CD4-positive, alpha-beta T cell (primary cell): ENCODE measurements at regions not wholly inside any gene's neighbourhood (a gene's known extent, or its start where the extent isn't known, plus 50 kb on each side); places are given as distances from the start of the nearest gene placed in this dataset.

Experiments used
- ATAC-seq: fragments of 200-7000 bp; cut with Tn5 transposase; one replicate; pipeline ENCODE4 v1.10.0; 2022; ENCODE audit warnings: mild to moderate bottlenecking; ENCODE audit not compliant: poor library complexity
- CTCF ChIA-PET: fragments of 350-600 bp; sonication (Branson Sonifier 250); formaldehyde crosslinking; loops from one replicate; lab custom pipeline; 2021; ENCODE audit warnings: antibody characterized with exemption, inconsistent platforms; lab: Charles Lee
- POLR2A ChIA-PET: fragments of 350-600 bp; sonication (Branson Sonifier 250); formaldehyde crosslinking; loops from one replicate; lab custom pipeline; 2021; ENCODE audit warnings: antibody characterized with exemption, inconsistent platforms; lab: Charles Lee
- DNase-seq, 14 experiments: peaks; one replicate each; pipeline ENCODE4 v3.0.0-alpha.2; 2013 to 2020; ENCODE audit warnings: mixed read lengths in 2 of 14
- H3K27ac ChIP-seq, 2 donors: one replicate each; pipeline versions ENCODE4 v1.5.1 to v1.7.0; 2013; ENCODE audit warnings: low read length in 2 of 2, low read depth in 1 of 2, mild to moderate bottlenecking in 1 of 2
- H3K27me3 ChIP-seq, 2 experiments: 1 replicate in 1 of 2; 2 replicates in 1 of 2; pipeline versions ENCODE4 v1.6.1 to v1.7.0; 2013; ENCODE audit warnings: low read length in 2 of 2, control low read depth in 1 of 2, mild to moderate bottlenecking in 1 of 2, moderate library complexity in 1 of 2; ENCODE audit not compliant: insufficient read depth in 2 of 2, control insufficient read depth in 1 of 2
- H3K36me3 ChIP-seq: one replicate; pipeline ENCODE4 v1.6.1; 2013; ENCODE audit warnings: low read length, control low read depth; ENCODE audit not compliant: insufficient read depth
- H3K4me1 ChIP-seq: one replicate; pipeline ENCODE4 v1.6.1; 2013; ENCODE audit warnings: low read length, control low read depth; ENCODE audit not compliant: insufficient read depth
- H3K4me3 ChIP-seq: one replicate; pipeline ENCODE4 v1.5.1; 2013; ENCODE audit warnings: mild to moderate bottlenecking, low read length, moderate library complexity
- H3K9me3 ChIP-seq, 2 experiments: 1 replicate in 1 of 2; 2 replicates in 1 of 2; pipeline versions ENCODE4 v1.6.1 to v1.7.0; 2013; ENCODE audit warnings: low read length in 2 of 2, mild to moderate bottlenecking in 2 of 2, control low read depth in 1 of 2, moderate library complexity in 1 of 2; ENCODE audit not compliant: control insufficient read depth in 1 of 2, insufficient read depth in 1 of 2
- H3K27ac Mint-ChIP-seq: one replicate; pipeline ENCODE4 v1.8.0; 2020; ENCODE audit warnings: mixed read lengths
- H3K27me3 Mint-ChIP-seq: one replicate; pipeline ENCODE4 v1.8.0; 2021; ENCODE audit warnings: mixed read lengths
- H3K36me3 Mint-ChIP-seq: one replicate; pipeline ENCODE4 v1.8.0; 2021; ENCODE audit warnings: low read depth, mixed read lengths
- H3K4me1 Mint-ChIP-seq: one replicate; pipeline ENCODE4 v1.8.0; 2021; ENCODE audit warnings: low read depth, mixed read lengths
- H3K4me3 Mint-ChIP-seq: one replicate; pipeline ENCODE4 v1.8.0; 2020; ENCODE audit warnings: mild to moderate bottlenecking, mixed read lengths
- H3K9me3 Mint-ChIP-seq: one replicate; pipeline ENCODE4 v1.8.0; 2020; ENCODE audit warnings: mixed read lengths
- intact Hi-C, 2 experiments: fragments of 100-400 bp; cut with DNase I in 1 of 2; cut with micrococcal nuclease in 1 of 2; formaldehyde crosslinking; loops; one replicate each; pipeline versions ENCODE4 v1.15.1 to v1.9.0; 2023 to 2025; cut with DNase I, micrococcal nuclease
- TF ChIP-seq, protein P1 (sequence below): fragments of 200-600 bp; IDR thresholded peaks from one replicate; pipeline ENCODE4 v1.8.0; 2022; ENCODE audit warnings: antibody characterized with exemption, mild to moderate bottlenecking

DNA sequence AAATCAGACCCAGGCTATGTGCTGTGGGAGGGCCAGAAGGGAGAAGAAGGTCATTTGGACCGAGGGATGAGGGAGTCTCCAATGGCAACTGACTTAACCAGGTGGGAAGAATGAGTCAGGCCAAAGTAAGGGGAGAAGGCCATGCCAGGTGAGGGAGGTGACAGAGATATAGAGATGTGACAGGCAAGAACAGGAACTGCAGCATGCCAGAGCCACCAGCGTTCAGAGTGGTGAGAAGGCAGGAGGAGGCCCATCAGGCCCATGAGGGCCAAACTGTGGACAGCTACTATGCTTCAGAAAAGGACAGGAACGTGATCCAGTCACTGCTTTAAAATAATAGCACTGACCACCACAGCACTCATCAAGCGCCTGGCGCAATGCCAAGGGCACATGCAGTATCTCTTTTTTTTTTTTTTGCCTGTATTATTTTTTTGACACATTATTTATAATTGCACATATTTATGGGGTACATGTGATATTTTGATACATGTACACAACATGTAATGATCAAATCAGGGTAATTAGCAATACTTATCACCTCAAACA lies 154.3 kb upstream of the IGF1R start:
- H3K27ac ChIP-seq, result no peak overlapping the region
- H3K4me3 Mint-ChIP-seq, result no peak overlapping the region
- peaks cover 13% of the 10 kb centered on the region for H3K27me3 Mint-ChIP-seq
- CTCF ChIA-PET, result no interaction called here
- H3K4me1 ChIP-seq, result no peaks in the 10 kb centered on the region
- POLR2A ChIA-PET, result no interaction called here
- H3K36me3 ChIP-seq, result no peaks in the 10 kb centered on the region
- TF ChIP-seq, protein P1, sequence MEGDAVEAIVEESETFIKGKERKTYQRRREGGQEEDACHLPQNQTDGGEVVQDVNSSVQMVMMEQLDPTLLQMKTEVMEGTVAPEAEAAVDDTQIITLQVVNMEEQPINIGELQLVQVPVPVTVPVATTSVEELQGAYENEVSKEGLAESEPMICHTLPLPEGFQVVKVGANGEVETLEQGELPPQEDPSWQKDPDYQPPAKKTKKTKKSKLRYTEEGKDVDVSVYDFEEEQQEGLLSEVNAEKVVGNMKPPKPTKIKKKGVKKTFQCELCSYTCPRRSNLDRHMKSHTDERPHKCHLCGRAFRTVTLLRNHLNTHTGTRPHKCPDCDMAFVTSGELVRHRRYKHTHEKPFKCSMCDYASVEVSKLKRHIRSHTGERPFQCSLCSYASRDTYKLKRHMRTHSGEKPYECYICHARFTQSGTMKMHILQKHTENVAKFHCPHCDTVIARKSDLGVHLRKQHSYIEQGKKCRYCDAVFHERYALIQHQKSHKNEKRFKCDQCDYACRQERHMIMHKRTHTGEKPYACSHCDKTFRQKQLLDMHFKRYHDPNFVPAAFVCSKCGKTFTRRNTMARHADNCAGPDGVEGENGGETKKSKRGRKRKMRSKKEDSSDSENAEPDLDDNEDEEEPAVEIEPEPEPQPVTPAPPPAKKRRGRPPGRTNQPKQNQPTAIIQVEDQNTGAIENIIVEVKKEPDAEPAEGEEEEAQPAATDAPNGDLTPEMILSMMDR, result no peak
- intact Hi-C loops, result no loop called here
- H3K9me3 Mint-ChIP-seq, result peaks cover 5% of the 10 kb centered on the region
- no peaks in the 10 kb centered on the region for H3K36me3 Mint-ChIP-seq
- no peaks in the 10 kb centered on the region for H3K4me1 Mint-ChIP-seq
- ATAC-seq (no peak), DNase-seq (no peak)
- peaks cover 0 to 5% of the 10 kb centered on the region in 2 experiments for H3K9me3 ChIP-seq
- no peak overlapping the region for H3K4me3 ChIP-seq
- H3K27me3 ChIP-seq, result no peaks in the 10 kb centered on the region
- no peak overlapping the region for H3K27ac Mint-ChIP-seq

DNA sequence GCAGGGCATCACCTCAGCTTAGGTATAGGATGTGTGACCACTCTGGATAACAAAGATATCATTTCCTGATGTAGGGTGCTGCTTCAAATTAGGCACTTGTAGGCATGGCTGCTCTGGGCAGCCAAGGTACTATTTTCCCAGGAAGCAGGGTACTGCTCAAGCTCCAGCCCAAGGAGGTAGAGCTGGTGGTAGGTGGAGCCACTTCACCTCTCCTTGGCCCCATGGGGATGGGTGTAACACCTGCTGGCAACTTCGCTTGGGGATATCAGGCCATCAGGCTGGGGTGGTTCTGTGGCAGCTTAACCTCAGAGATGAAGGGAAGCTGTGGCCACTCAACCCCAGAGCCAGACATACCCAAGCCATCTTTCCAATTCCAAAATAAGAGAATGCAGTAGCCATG lies 147.1 kb upstream of the IGF1R start:
- ATAC-seq, result no peak
- Histone ChIP-seq H3K4me3 (no peak overlapping the region), H3K27ac (no peak overlapping the region), H3K4me1 (no peaks in the 10 kb centered on the region), H3K27me3 (peaks cover 6 to 18% of the 10 kb centered on the region in 2 experiments), H3K36me3 (no peaks in the 10 kb centered on the region), H3K9me3 (peaks cover 3 to 9% of the 10 kb centered on the region in 2 experiments)
- DNase-seq, result no peak
- Mint-ChIP-seq H3K27me3 (peaks cover 49% of the 10 kb centered on the region), H3K4me3 (no peak overlapping the region), H3K9me3 (peaks cover 7% of the 10 kb centered on the region), H3K36me3 (no peaks in the 10 kb centered on the region), H3K4me1 (no peaks in the 10 kb centered on the region), H3K27ac (no peak overlapping the region)
- TF ChIP-seq, protein P1, result no peak
- intact Hi-C loops, result no loop called here
- POLR2A ChIA-PET, result no interaction called here
- CTCF ChIA-PET, result no interaction called here

DNA sequence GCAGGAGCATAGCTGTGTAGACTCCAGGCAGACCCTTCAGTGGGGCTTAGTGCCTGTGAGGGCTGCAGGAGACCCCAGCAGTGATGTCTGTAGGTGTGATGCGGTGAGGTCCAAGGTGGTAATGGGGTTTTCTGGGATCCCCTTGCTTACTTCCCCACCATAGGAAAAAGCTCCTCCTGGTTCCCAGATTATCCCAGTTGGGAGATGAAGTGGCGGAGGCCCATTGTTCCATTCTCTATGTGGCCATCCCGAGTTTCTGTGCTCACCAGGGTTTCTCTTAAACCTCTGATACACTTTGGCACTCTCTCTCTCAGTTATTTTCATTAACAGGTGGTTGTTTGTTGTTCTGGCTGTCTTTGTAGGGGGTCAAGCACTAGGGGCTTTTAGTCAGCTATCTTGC lies 146.7 kb upstream of the IGF1R start:
- POLR2A ChIA-PET, result no interaction called here
- no peak overlapping the region for H3K27ac Mint-ChIP-seq

More for the DNA sequence above, 146.7 kb upstream of the IGF1R start:
- H3K4me1 Mint-ChIP-seq, result no peaks in the 10 kb centered on the region
- peaks cover 5% of the 10 kb centered on the region for H3K9me3 Mint-ChIP-seq
- Histone ChIP-seq H3K4me1 (no peaks in the 10 kb centered on the region), H3K36me3 (no peaks in the 10 kb centered on the region), H3K27ac (no peak overlapping the region), H3K27me3 (peaks cover 6 to 18% of the 10 kb centered on the region in 2 experiments), H3K9me3 (peaks cover 3 to 9% of the 10 kb centered on the region in 2 experiments), H3K4me3 (no peak overlapping the region)
- ATAC-seq, result no peak
- intact Hi-C loops, result no loop called here
- H3K4me3 Mint-ChIP-seq, result no peak overlapping the region
- no peak for DNase-seq
- peaks cover 49% of the 10 kb centered on the region for H3K27me3 Mint-ChIP-seq
- TF ChIP-seq, protein P1, result no peak
- H3K36me3 Mint-ChIP-seq, result no peaks in the 10 kb centered on the region
- CTCF ChIA-PET, result no interaction called here
